ENCODE measurements at regions not wholly inside any gene's neighbourhood (a gene's known extent, or its start where the extent isn't known, plus 50 kb on each side); places are given as distances from the start of the nearest gene placed in this dataset.

- DNase-seq, result no peak
- Histone ChIP-seq H3K18ac (ENCODE audit: insufficient read length, low read depth, low read length) (no peak overlapping the region), H3K4me2 (ENCODE audit: insufficient read depth, insufficient read length, low read length) (no peak overlapping the region), H4K91ac (ENCODE audit: insufficient read length, low read depth, low read length) (no peak overlapping the region), H3K27ac (ENCODE audit: insufficient read length, low read depth, low read length) (no peak overlapping the region), H2AFZ (ENCODE audit: low read length) (no peak overlapping the region), H3K4ac (ENCODE audit: low read depth, low read length) (no peak overlapping the region), H4K20me1 (ENCODE audit: control insufficient read depth, insufficient read depth, insufficient read length) (no peaks in the 10 kb centered on the region), H2BK20ac (ENCODE audit: low read depth, low read length, poor library complexity, severe bottlenecking) (no peak overlapping the region), H3K79me1 (ENCODE audit: insufficient read depth, low read depth, low read length, poor library complexity, severe bottlenecking) (no peaks in the 10 kb centered on the region), H3K27me3 (ENCODE audit: insufficient read depth, low read length) (no peaks in the 10 kb centered on the region), H4K5ac (ENCODE audit: insufficient read length, low read depth, low read length) (no peak overlapping the region), H2BK5ac (ENCODE audit: insufficient read length, low read length) (no peak overlapping the region), H3K56ac (ENCODE audit: insufficient read length, low read depth, low read length) (no peak overlapping the region), H3K14ac (ENCODE audit: insufficient read depth, low read length) (no peak overlapping the region), H2AK5ac (ENCODE audit: insufficient read length, low read length) (no peak overlapping the region), H3K23ac (ENCODE audit: insufficient read length, low read depth, low read length) (no peak overlapping the region), H2BK15ac (ENCODE audit: low read depth, low read length) (no peak overlapping the region), H3K23me2 (ENCODE audit: insufficient read length, low read depth, low read length, poor library complexity, severe bottlenecking) (no peaks in the 10 kb centered on the region), H3K9ac (ENCODE audit: extremely low read depth, insufficient read length, low read length) (no peak overlapping the region), H3K79me2 (ENCODE audit: insufficient read depth, low read length) (no peaks in the 10 kb centered on the region), H2BK120ac (ENCODE audit: low read depth, low read length, poor library complexity, severe bottlenecking) (no peak overlapping the region), H3K9me3 (ENCODE audit: control insufficient read depth, low read depth, low read length) (no peaks in the 10 kb centered on the region), H2BK12ac (ENCODE audit: insufficient read length, low read depth, low read length) (no peak overlapping the region), H4K8ac (replicated peaks; ENCODE audit: insufficient read length, low read depth, low read length) (no peak overlapping the region), H3T11ph (ENCODE audit: low read length) (no peak overlapping the region), H3K4me1 (ENCODE audit: insufficient read depth, low read length) (peaks cover 7% of the 10 kb centered on the region; the same call in 1 of the 2 replicates)
- no CpG with 5 or more reads among the region's 12 CpGs for WGBS (ENCODE audit: extremely low coverage, insufficient read length, low lambda C conversion rate)
- Mint-ChIP-seq H3K4me1 (peaks cover 15 to 20% of the 10 kb centered on the region in 2 experiments), H3K36me3 (ENCODE audit: insufficient read depth in 1 of 3, low read depth in 3 of 3) (no peaks in the 10 kb centered on the region), H3K27ac (peak overlapping the region in 1 of 3 experiments; percentile 13; a peak in 2 of 7 replicates), H3K27me3 (ENCODE audit: low read depth) (no peaks in the 10 kb centered on the region; the same call in 1 of the 2 replicates), H3K9me3 (no peaks in the 10 kb centered on the region), H3K4me3 (no peak overlapping the region)
- TF ChIP-seq CTCF (conservative IDR thresholded peaks at IDR 0.05), result no peak
Measured at GRCh38 chr3:44098656-44099415, 142.8 kb upstream of the TOPAZ1 start.

All from H9 (cell line).